ENCODE measurements at regions not wholly inside any gene's neighbourhood (a gene's known extent, or its start where the extent isn't known, plus 50 kb on each side); places are given as distances from the start of the nearest gene placed in this dataset.

- no peak for TF ChIP-seq CTCF (IDR thresholded peaks at IDR 0.05)
- TF ChIP-seq POLR2A (IDR thresholded peaks at IDR 0.05) = no peak
- TF ChIP-seq EP300 (IDR thresholded peaks at IDR 0.05) = no peak
Measured at GRCh38 chr18:75132098-75132870, 76.7 kb downstream of the PTGR3 start.
